OCI-LY7 (cell line): ENCODE measurements at regions not wholly inside any gene's neighbourhood (a gene's known extent, or its start where the extent isn't known, plus 50 kb on each side); places are given as distances from the start of the nearest gene placed in this dataset.
A peak's percentile ranks its signal among the peaks of the same experiment; 100 is the strongest.

Experiments used
- BruUV-seq: library from RNA; stranded (reverse); fragments of 400-500 nt; replicated peaks from 2 replicates; lab custom pipeline; 2021; lab: Mats Ljungman, UMichigan
- CTCF ChIA-PET: fragments of 300-600 bp; sonication (Branson Sonifier 250); formaldehyde crosslinking; loops from one replicate; lab custom pipeline; 2022; ENCODE audit warnings: antibody characterized with exemption; ENCODE audit not compliant: unreplicated experiment; lab: Charles Lee
- POLR2A ChIA-PET: fragments of 300-600 bp; sonication (Branson Sonifier 250); formaldehyde crosslinking; loops from one replicate; lab custom pipeline; 2022; ENCODE audit warnings: antibody characterized with exemption; lab: Charles Lee
- DNase-seq: peaks from one replicate; pipeline ENCODE4 v3.0.0-alpha.2; 2015; ENCODE audit warnings: low spot score
- H2AFZ ChIP-seq: fragments of 200-600 bp; sonication (generic), shearing (Covaris generic); 2 replicates; pipeline ENCODE4 v1.6.1; 2014; ENCODE audit warnings: mild to moderate bottlenecking, antibody characterized with exemption, low read length, moderate library complexity
- H3K27ac ChIP-seq: fragments of 200-600 bp; sonication (generic); 2 replicates; pipeline ENCODE4 v1.5.1; 2014; ENCODE audit warnings: mixed run types, low read depth, mild to moderate bottlenecking, moderate library complexity, low read length, inconsistent platforms; ENCODE audit not compliant: poor library complexity, severe bottlenecking
- H3K36me3 ChIP-seq: fragments of 200-600 bp; sonication (generic); 2 replicates; pipeline ENCODE4 v1.6.1; 2014; ENCODE audit warnings: mild to moderate bottlenecking, antibody characterized with exemption, low read length, moderate library complexity, mixed read lengths; ENCODE audit not compliant: insufficient read depth
- H3K4me1 ChIP-seq: fragments of 200-600 bp; sonication (generic); 2 replicates; pipeline ENCODE4 v1.5.1; 2014; ENCODE audit warnings: mild to moderate bottlenecking, low read length; ENCODE audit not compliant: insufficient read depth, poor library complexity, severe bottlenecking
- H3K4me2 ChIP-seq: fragments of 200-600 bp; sonication (generic); 2 replicates; pipeline ENCODE4 v1.6.1; 2014; ENCODE audit warnings: mild to moderate bottlenecking, low read length
- H3K4me3 ChIP-seq: fragments of 200-600 bp; sonication (generic); 2 replicates; pipeline ENCODE4 v1.5.1; 2014; ENCODE audit warnings: mild to moderate bottlenecking, low read depth, low read length; ENCODE audit not compliant: poor library complexity, severe bottlenecking
- H3K79me2 ChIP-seq: fragments of 200-600 bp; sonication (generic); 2 replicates; pipeline ENCODE4 v1.6.1; 2016; ENCODE audit warnings: low read depth, mild to moderate bottlenecking, low read length, moderate library complexity, mixed read lengths; ENCODE audit not compliant: insufficient read depth
- H3K9me2 ChIP-seq: fragments of 200-600 bp; sonication (generic); 2 replicates; pipeline ENCODE4 v1.6.1; 2016; ENCODE audit warnings: mild to moderate bottlenecking, low read length, mixed read lengths; ENCODE audit not compliant: insufficient read depth
- H3K9me3 ChIP-seq: fragments of 200-600 bp; sonication (generic); 2 replicates; pipeline ENCODE4 v1.6.1; 2014; ENCODE audit warnings: mild to moderate bottlenecking, mixed run types, low read length, mixed read lengths
- H4K20me1 ChIP-seq: fragments of 200-600 bp; sonication (generic); 2 replicates; pipeline ENCODE4 v1.6.1; 2014; ENCODE audit warnings: mild to moderate bottlenecking, antibody characterized with exemption, low read length, moderate library complexity, mixed read lengths; ENCODE audit not compliant: insufficient read depth
- EZH2phosphoT487 ChIP-seq: fragments of 200-600 bp; sonication (generic); IDR thresholded peaks from 2 replicates; pipeline ENCODE4 v1.6.1; 2018; ENCODE audit warnings: low read depth, borderline replicate concordance, mild to moderate bottlenecking, mixed run types, antibody characterized with exemption, low read length, moderate library complexity, mixed read lengths
- intact Hi-C: fragments of 100-400 bp; cut with micrococcal nuclease; formaldehyde crosslinking; loops from one replicate; pipeline ENCODE4 v1.10.0; 2022; ENCODE audit not compliant: unreplicated experiment
- TF ChIP-seq, protein P1 (sequence below): fragments of 200-600 bp; sonication (generic); conservative IDR thresholded peaks from 2 replicates; pipeline ENCODE4 v1.5.1; 2014; ENCODE audit warnings: mild to moderate bottlenecking, antibody characterized with exemption, low read length, moderate library complexity, mixed read lengths

DNA sequence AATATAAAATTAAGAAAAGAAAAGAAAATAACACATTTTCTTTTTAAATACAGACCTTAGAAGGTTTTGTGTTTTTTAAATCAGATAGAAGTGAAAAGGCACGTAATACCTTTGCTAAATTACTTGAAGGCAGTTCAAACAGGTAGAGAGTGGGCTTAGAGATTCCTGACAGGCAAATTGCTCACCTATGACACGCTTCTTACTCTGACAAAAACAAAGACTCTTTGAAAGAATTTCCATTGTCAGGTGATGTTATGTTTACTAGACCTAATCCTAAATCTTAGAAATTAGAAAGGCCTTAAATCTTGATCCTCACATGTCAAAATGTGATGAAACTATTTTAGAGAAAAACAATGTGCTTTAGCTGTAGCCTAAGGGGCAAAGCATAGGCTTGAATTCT, 522.9 kb downstream of the SOX11 start:
- ChIA-PET POLR2A (interaction anchor here (0.6 kb wide), 1 partner anchor 396 kb away, joined by 3 read pairs; no protein-coding TSS in a partner anchor), CTCF (no interaction called here)
- Histone ChIP-seq H3K4me1 (peaks cover 18% of the 10 kb centered on the region), H3K36me3 (no peaks in the 10 kb centered on the region), H2AFZ (peak overlapping the region; percentile 63; the same call in 1 of the 2 replicates), H3K9me2 (no peaks in the 10 kb centered on the region), H3K4me2 (no peak overlapping the region), H3K79me2 (no peaks in the 10 kb centered on the region), H3K9me3 (no peaks in the 10 kb centered on the region), H3K4me3 (no peak overlapping the region), H3K27ac (no peak overlapping the region), H4K20me1 (no peaks in the 10 kb centered on the region)
- BruUV-seq: no TSS peak
- no peak for DNase-seq
- TF ChIP-seq, protein P1, sequence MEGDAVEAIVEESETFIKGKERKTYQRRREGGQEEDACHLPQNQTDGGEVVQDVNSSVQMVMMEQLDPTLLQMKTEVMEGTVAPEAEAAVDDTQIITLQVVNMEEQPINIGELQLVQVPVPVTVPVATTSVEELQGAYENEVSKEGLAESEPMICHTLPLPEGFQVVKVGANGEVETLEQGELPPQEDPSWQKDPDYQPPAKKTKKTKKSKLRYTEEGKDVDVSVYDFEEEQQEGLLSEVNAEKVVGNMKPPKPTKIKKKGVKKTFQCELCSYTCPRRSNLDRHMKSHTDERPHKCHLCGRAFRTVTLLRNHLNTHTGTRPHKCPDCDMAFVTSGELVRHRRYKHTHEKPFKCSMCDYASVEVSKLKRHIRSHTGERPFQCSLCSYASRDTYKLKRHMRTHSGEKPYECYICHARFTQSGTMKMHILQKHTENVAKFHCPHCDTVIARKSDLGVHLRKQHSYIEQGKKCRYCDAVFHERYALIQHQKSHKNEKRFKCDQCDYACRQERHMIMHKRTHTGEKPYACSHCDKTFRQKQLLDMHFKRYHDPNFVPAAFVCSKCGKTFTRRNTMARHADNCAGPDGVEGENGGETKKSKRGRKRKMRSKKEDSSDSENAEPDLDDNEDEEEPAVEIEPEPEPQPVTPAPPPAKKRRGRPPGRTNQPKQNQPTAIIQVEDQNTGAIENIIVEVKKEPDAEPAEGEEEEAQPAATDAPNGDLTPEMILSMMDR: no peak
- TF ChIP-seq EZH2phosphoT487: no peak
- intact Hi-C loops: loop anchor here (2.0 kb wide), 1 partner anchor 96 kb away; no protein-coding TSS in a partner anchor

DNA sequence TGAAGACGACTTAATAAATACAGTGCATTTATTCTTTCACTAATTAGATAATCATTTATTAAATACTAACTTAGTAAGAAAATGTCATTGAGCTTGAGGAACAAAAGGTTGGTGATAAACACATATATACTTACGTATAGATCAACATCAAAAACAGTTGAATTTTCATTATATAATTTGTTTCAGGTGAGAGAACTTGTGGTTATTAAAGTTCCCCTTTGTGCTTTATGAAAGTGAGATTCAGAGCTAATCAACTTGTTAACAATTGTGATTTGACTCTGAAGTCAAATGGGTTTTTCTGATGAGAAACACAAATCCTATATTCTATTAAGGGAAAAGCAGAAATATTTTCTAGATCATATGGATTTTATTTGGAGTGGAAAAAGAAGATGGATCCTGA, 524.0 kb downstream of the SOX11 start:
- intact Hi-C loops: no loop called here
- H3K27ac ChIP-seq: no peak overlapping the region
- DNase-seq: no peak
- no TSS peak for BruUV-seq
- no peaks in the 10 kb centered on the region for H3K9me3 ChIP-seq
- CTCF ChIA-PET: no interaction called here
- no peaks in the 10 kb centered on the region for H3K9me2 ChIP-seq
- no peak overlapping the region for H3K4me3 ChIP-seq
- no peak for TF ChIP-seq EZH2phosphoT487
- TF ChIP-seq, protein P1: no peak
- no peaks in the 10 kb centered on the region for H3K79me2 ChIP-seq
- no peak overlapping the region for H3K4me2 ChIP-seq
- H3K36me3 ChIP-seq: no peaks in the 10 kb centered on the region
- H3K4me1 ChIP-seq: peaks cover 18% of the 10 kb centered on the region
- no peak overlapping the region for H2AFZ ChIP-seq
- H4K20me1 ChIP-seq: no peaks in the 10 kb centered on the region
- POLR2A ChIA-PET: interaction anchor here (1.2 kb wide), 2 partner anchors 11 to 36 kb away, joined by 3 to 4 read pairs; no protein-coding TSS in a partner anchor

DNA sequence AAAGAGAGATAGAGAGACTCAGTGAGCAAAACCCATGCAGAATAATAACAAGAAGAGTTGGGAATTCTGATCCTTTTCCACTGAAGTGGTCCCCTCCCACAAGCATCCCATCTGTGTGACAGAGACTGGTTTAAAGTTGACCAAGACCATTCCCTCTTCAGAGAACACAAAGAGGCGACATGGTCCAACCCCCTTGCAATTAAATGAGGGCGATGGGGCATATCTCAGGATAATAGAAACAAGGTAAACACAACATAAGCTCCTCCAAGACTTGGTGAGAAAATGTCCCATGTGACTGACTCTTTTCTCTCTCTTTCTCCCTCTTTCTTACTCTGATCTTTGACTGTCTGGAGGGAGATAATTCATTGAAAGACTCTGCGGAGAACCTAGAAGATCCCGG, 526.7 kb downstream of the SOX11 start:
- peaks cover 37% of the 10 kb centered on the region for H3K4me1 ChIP-seq
- TF ChIP-seq, protein P1: no peak
- POLR2A ChIA-PET: interaction anchor here (1.0 to 1.6 kb wide), 2 partner anchors 11 to 190 kb away, joined by 3 to 4 read pairs; no protein-coding TSS in a partner anchor
- no peaks in the 10 kb centered on the region for H3K9me3 ChIP-seq
- H3K79me2 ChIP-seq: no peaks in the 10 kb centered on the region
- CTCF ChIA-PET: no interaction called here
- intact Hi-C loops: no loop called here
- no TSS peak for BruUV-seq
- DNase-seq: no peak
- H4K20me1 ChIP-seq: no peaks in the 10 kb centered on the region
- no peak overlapping the region for H2AFZ ChIP-seq
- no peak overlapping the region for H3K4me2 ChIP-seq
- no peaks in the 10 kb centered on the region for H3K36me3 ChIP-seq
- no peaks in the 10 kb centered on the region for H3K9me2 ChIP-seq
- no peak overlapping the region for H3K27ac ChIP-seq
- H3K4me3 ChIP-seq: no peak overlapping the region
